ENCODE measurements at regions not wholly inside any gene's neighbourhood (a gene's known extent, or its start where the extent isn't known, plus 50 kb on each side); places are given as distances from the start of the nearest gene placed in this dataset.

GRCh38 chr9:2311920-2312319, 296.8 kb downstream of the SMARCA2 start:
- Histone ChIP-seq H4K20me1 (no peaks in the 10 kb centered on the region), H3K4me2 (no peak overlapping the region), H3K9ac (no peak overlapping the region), H3K27me3 (no peaks in the 10 kb centered on the region), H3K36me3 (peaks cover 8% of the 10 kb centered on the region; the same call in 1 of the 2 replicates), H3K4me3 (no peak overlapping the region), H3K27ac (no peak overlapping the region), H3K9me3 (peaks cover 98% of the 10 kb centered on the region), H3K4me1 (peaks cover 6% of the 10 kb centered on the region)
- no peak for TF ChIP-seq Cebpa-rat (IDR thresholded peaks at IDR 0.05)

GRCh38 chr9:2313512-2313911, 298.4 kb downstream of the SMARCA2 start:
- Histone ChIP-seq H3K36me3 (peaks cover 11% of the 10 kb centered on the region; the same call in 1 of the 2 replicates), H3K9ac (no peak overlapping the region), H3K4me3 (0 out of 2 replicates have a peak overlapping the region, but pooled peaks have one; percentile 17), H3K4me1 (no peaks in the 10 kb centered on the region), H3K9me3 (peaks cover 98% of the 10 kb centered on the region), H3K27ac (no peak overlapping the region), H3K27me3 (no peaks in the 10 kb centered on the region), H4K20me1 (no peaks in the 10 kb centered on the region), H3K4me2 (no peak overlapping the region)
- 0 out of 2 replicates have a peak, but pooled peaks have one; percentile 33 for TF ChIP-seq Cebpa-rat (IDR thresholded peaks at IDR 0.05)

DNA sequence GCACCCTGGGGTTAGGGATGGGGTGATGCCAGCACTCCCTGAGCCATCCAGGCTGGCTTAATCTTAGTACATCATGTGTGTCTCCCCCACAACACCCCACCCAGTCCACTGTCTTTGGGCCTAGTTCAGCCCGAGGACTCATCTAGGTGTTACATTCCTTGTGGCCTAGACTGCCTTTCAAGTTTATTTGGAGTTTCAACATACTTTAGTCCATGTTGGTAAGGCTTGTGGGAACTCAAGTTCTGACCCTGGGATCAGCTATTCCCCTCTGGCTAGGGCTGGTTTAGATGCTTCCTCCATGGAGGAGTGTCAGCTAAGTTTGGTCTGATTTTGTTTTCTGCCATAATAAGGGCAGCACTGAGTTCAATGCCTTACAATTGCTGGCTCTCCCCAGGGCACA, 302.4 kb downstream of the SMARCA2 start:
- H3K4me3 ChIP-seq = no peak overlapping the region
- H4K20me1 ChIP-seq = no peaks in the 10 kb centered on the region
- peaks cover 11% of the 10 kb centered on the region; the same call in 1 of the 2 replicates for H3K36me3 ChIP-seq
- peaks cover 85% of the 10 kb centered on the region for H3K9me3 ChIP-seq
- no peaks in the 10 kb centered on the region for H3K4me1 ChIP-seq
- TF ChIP-seq Cebpa-rat (IDR thresholded peaks at IDR 0.05) = no peak
- no peak overlapping the region for H3K9ac ChIP-seq
- H3K27me3 ChIP-seq = no peaks in the 10 kb centered on the region
- 0 out of 2 replicates have a peak overlapping the region, but pooled peaks have one; percentile 15 for H3K27ac ChIP-seq
- H3K4me2 ChIP-seq = no peak overlapping the region

DNA sequence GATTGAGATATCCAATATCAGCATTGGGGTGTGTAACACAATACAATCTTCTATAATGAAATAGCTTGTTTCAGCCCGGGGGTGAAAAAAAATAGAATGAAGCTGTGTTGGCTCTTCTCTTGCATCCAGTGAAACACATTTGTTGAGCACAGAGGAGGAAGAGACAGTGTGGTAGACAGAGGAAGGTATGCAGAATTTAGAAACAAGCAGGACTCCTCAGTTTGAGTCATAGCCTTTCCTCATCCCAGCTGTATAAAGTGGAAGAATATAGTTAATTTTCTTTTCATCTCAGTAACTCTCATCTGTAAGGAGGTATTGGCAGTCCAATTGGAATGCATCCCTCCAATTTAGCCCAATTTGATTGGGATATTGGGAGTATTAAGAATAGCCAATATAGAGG, 302.2 kb upstream of the VLDLR start:
- no peak for TF ChIP-seq Cebpa-rat (IDR thresholded peaks at IDR 0.05)
- peaks cover 73% of the 10 kb centered on the region for H3K9me3 ChIP-seq
- H3K4me3 ChIP-seq = no peak overlapping the region
- H3K9ac ChIP-seq = no peak overlapping the region
- H3K4me2 ChIP-seq = no peak overlapping the region
- no peaks in the 10 kb centered on the region for H3K4me1 ChIP-seq
- H4K20me1 ChIP-seq = no peaks in the 10 kb centered on the region
- 0 out of 2 replicates have a peak, but pooled peaks cover 4% of the 10 kb centered on the region for H3K36me3 ChIP-seq
- no peak overlapping the region for H3K27ac ChIP-seq
- H3K27me3 ChIP-seq = no peaks in the 10 kb centered on the region

DNA sequence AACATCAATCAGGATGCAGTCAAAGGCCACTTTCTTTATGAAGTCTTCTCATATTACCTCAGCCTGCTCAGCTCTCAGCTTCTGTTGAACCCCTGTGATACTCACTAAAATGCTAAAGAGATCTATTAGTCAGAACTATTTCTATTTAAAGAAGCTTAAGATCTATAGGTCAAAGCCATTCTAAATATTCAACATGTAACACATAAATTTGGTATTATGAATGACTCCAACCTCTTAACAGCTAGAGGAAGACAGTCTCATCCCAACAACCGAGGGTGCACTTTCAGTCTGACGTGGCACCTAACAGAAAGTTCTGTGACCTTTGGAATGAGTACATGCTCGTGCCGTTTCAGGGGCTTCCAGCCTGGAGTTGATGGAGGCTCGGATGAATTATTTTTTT, 301.5 kb upstream of the VLDLR start:
- Histone ChIP-seq H3K4me1 (no peaks in the 10 kb centered on the region), H3K4me3 (no peak overlapping the region), H3K9me3 (peaks cover 66% of the 10 kb centered on the region)

GRCh38 chr9:2320632-2321031, 301.0 kb upstream of the VLDLR start:
- H3K4me3 ChIP-seq = no peak overlapping the region
- no peaks in the 10 kb centered on the region for H3K4me1 ChIP-seq
- H4K20me1 ChIP-seq = no peaks in the 10 kb centered on the region
- no peak overlapping the region for H3K9ac ChIP-seq
- H3K27me3 ChIP-seq = no peaks in the 10 kb centered on the region
- H3K4me2 ChIP-seq = no peak overlapping the region
- 0 out of 2 replicates have a peak, but pooled peaks cover 4% of the 10 kb centered on the region for H3K36me3 ChIP-seq
- H3K27ac ChIP-seq = no peak overlapping the region
- H3K9me3 ChIP-seq = peaks cover 61% of the 10 kb centered on the region
- no peak for TF ChIP-seq Cebpa-rat (IDR thresholded peaks at IDR 0.05)

More for the DNA sequence above, 301.5 kb upstream of the VLDLR start:
- no peaks in the 10 kb centered on the region for H4K20me1 ChIP-seq
- H3K4me2 ChIP-seq = no peak overlapping the region
- H3K36me3 ChIP-seq = 0 out of 2 replicates have a peak, but pooled peaks cover 4% of the 10 kb centered on the region
- no peak overlapping the region for H3K27ac ChIP-seq
- TF ChIP-seq Cebpa-rat (IDR thresholded peaks at IDR 0.05) = no peak
- no peaks in the 10 kb centered on the region for H3K27me3 ChIP-seq
- no peak overlapping the region for H3K9ac ChIP-seq

- Histone ChIP-seq H4K20me1 (no peaks in the 10 kb centered on the region), H3K27me3 (no peaks in the 10 kb centered on the region), H3K27ac (no peak overlapping the region), H3K36me3 (0 out of 2 replicates have a peak, but pooled peaks cover 4% of the 10 kb centered on the region), H3K4me1 (no peaks in the 10 kb centered on the region), H3K4me2 (no peak overlapping the region), H3K4me3 (no peak overlapping the region), H3K9me3 (peaks cover 51% of the 10 kb centered on the region), H3K9ac (no peak overlapping the region)
- TF ChIP-seq Cebpa-rat (IDR thresholded peaks at IDR 0.05) = no peak
These were observed 300.0 kb upstream of the VLDLR start for GRCh38 chr9:2321523-2322148.

- Histone ChIP-seq H3K9me3 (peaks cover 33% of the 10 kb centered on the region), H3K4me3 (no peak overlapping the region), H3K9ac (no peak overlapping the region), H3K4me2 (no peak overlapping the region), H4K20me1 (no peaks in the 10 kb centered on the region), H3K27me3 (no peaks in the 10 kb centered on the region), H3K4me1 (no peaks in the 10 kb centered on the region), H3K27ac (no peak overlapping the region), H3K36me3 (no peaks in the 10 kb centered on the region)
- TF ChIP-seq Cebpa-rat (IDR thresholded peaks at IDR 0.05) = no peak
These were observed 296.8 kb upstream of the VLDLR start for GRCh38 chr9:2324742-2325141.

DNA sequence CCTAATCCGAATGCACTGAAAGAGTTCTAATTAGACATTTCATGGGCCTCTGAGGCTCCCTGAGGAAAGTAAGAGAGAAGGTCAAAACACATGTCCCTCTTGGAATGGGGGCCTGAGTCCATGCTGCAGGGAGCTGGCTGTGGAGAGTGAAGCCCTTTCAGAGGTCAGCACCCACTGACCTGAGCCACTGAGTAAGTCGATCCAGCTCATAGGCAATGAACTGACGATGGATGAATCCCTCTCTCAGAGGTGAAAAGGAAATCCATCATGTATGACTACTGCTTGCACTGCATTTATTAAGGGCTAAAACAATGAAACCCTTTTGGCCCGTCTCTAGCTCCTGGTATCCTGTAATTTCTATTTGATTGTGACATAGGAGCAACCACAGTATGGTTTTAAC, 288.9 kb upstream of the VLDLR start:
- no peak overlapping the region for H3K9ac ChIP-seq
- H4K20me1 ChIP-seq = no peaks in the 10 kb centered on the region
- TF ChIP-seq Cebpa-rat (IDR thresholded peaks at IDR 0.05) = no peak
- H3K4me1 ChIP-seq = no peaks in the 10 kb centered on the region
- H3K36me3 ChIP-seq = no peaks in the 10 kb centered on the region
- H3K27me3 ChIP-seq = no peaks in the 10 kb centered on the region
- no peak overlapping the region for H3K4me3 ChIP-seq
- no peak overlapping the region for H3K4me2 ChIP-seq
- peaks cover 11% of the 10 kb centered on the region for H3K9me3 ChIP-seq
- no peak overlapping the region for H3K27ac ChIP-seq

- no peak for TF ChIP-seq Cebpa-rat (IDR thresholded peaks at IDR 0.05)
- Histone ChIP-seq H3K4me3 (no peak overlapping the region), H3K27ac (no peak overlapping the region), H3K4me1 (no peaks in the 10 kb centered on the region), H3K9ac (no peak overlapping the region), H4K20me1 (no peaks in the 10 kb centered on the region), H3K9me3 (peaks cover 10% of the 10 kb centered on the region), H3K36me3 (no peaks in the 10 kb centered on the region), H3K27me3 (no peaks in the 10 kb centered on the region), H3K4me2 (no peak overlapping the region)
These were observed 286.3 kb upstream of the VLDLR start for GRCh38 chr9:2335260-2335659.
